Keratinocyte (primary cell): ENCODE measurements at regions not wholly inside any gene's neighbourhood (a gene's known extent, or its start where the extent isn't known, plus 50 kb on each side); places are given as distances from the start of the nearest gene placed in this dataset.

ENCODE experiments used
- CTCF ChIP-seq, 3 experiments: IDR thresholded peaks in 1 of 3; conservative IDR thresholded peaks in 1 of 3; optimal IDR thresholded peaks in 1 of 3; 2 replicates in 2 of 3; 3 replicates in 1 of 3; pipeline versions ENCODE3 to v1.5.1; 2011; ENCODE audit warnings: low read length in 3 of 3, mild to moderate bottlenecking in 3 of 3, moderate library complexity in 2 of 3, control low read depth in 1 of 3, inconsistent platforms in 1 of 3; ENCODE audit not compliant: insufficient read depth in 2 of 3; ENCODE audit errors: extremely low read depth in 1 of 3
- EZH2 ChIP-seq: IDR thresholded peaks from one replicate; pipeline ENCODE4 v1.6.1; 2012; ENCODE audit warnings: inconsistent platforms, mild to moderate bottlenecking, low read length, moderate library complexity

- no peak for TF ChIP-seq CTCF (optimal IDR thresholded peaks at IDR 0.05 in 1 of 3, IDR thresholded peaks at IDR 0.05 in 1 of 3, conservative IDR thresholded peaks at IDR 0.05 in 1 of 3; ENCODE audit: extremely low read depth in 1 of 3, insufficient read depth in 2 of 3, low read length in 3 of 3)
- TF ChIP-seq EZH2 = no peak
Observed at GRCh38 chr15:98549003-98549402, 99.3 kb upstream of the IGF1R start.
